CD4-positive, alpha-beta T cell (primary cell): ENCODE measurements at regions not wholly inside any gene's neighbourhood (a gene's known extent, or its start where the extent isn't known, plus 50 kb on each side); places are given as distances from the start of the nearest gene placed in this dataset.
"Not testable (repeated sequence)": the region's sequence is repeated elsewhere in the genome, so short reads cannot be mapped to it uniquely, and the experiment has no call there.

ENCODE experiments used
- ATAC-seq: fragments of 200-7000 bp; cut with Tn5 transposase; one replicate; pipeline ENCODE4 v1.10.0; 2022; ENCODE audit warnings: mild to moderate bottlenecking; ENCODE audit not compliant: poor library complexity
- CTCF ChIA-PET: fragments of 350-600 bp; sonication (Branson Sonifier 250); formaldehyde crosslinking; loops from one replicate; lab custom pipeline; 2021; ENCODE audit warnings: antibody characterized with exemption, inconsistent platforms; lab: Charles Lee
- POLR2A ChIA-PET: fragments of 350-600 bp; sonication (Branson Sonifier 250); formaldehyde crosslinking; loops from one replicate; lab custom pipeline; 2021; ENCODE audit warnings: antibody characterized with exemption, inconsistent platforms; lab: Charles Lee
- DNase-seq, 14 experiments: peaks; one replicate each; pipeline ENCODE4 v3.0.0-alpha.2; 2013 to 2020; ENCODE audit warnings: mixed read lengths in 2 of 14
- H3K27ac ChIP-seq, 2 donors: one replicate each; pipeline versions ENCODE4 v1.5.1 to v1.7.0; 2013; ENCODE audit warnings: low read length in 2 of 2, low read depth in 1 of 2, mild to moderate bottlenecking in 1 of 2
- H3K27me3 ChIP-seq, 2 experiments: 1 replicate in 1 of 2; 2 replicates in 1 of 2; pipeline versions ENCODE4 v1.6.1 to v1.7.0; 2013; ENCODE audit warnings: low read length in 2 of 2, control low read depth in 1 of 2, mild to moderate bottlenecking in 1 of 2, moderate library complexity in 1 of 2; ENCODE audit not compliant: insufficient read depth in 2 of 2, control insufficient read depth in 1 of 2
- H3K36me3 ChIP-seq: one replicate; pipeline ENCODE4 v1.6.1; 2013; ENCODE audit warnings: low read length, control low read depth; ENCODE audit not compliant: insufficient read depth
- H3K4me1 ChIP-seq: one replicate; pipeline ENCODE4 v1.6.1; 2013; ENCODE audit warnings: low read length, control low read depth; ENCODE audit not compliant: insufficient read depth
- H3K4me3 ChIP-seq: one replicate; pipeline ENCODE4 v1.5.1; 2013; ENCODE audit warnings: mild to moderate bottlenecking, low read length, moderate library complexity
- H3K9me3 ChIP-seq, 2 experiments: 1 replicate in 1 of 2; 2 replicates in 1 of 2; pipeline versions ENCODE4 v1.6.1 to v1.7.0; 2013; ENCODE audit warnings: low read length in 2 of 2, mild to moderate bottlenecking in 2 of 2, control low read depth in 1 of 2, moderate library complexity in 1 of 2; ENCODE audit not compliant: control insufficient read depth in 1 of 2, insufficient read depth in 1 of 2
- H3K27ac Mint-ChIP-seq: one replicate; pipeline ENCODE4 v1.8.0; 2020; ENCODE audit warnings: mixed read lengths
- H3K27me3 Mint-ChIP-seq: one replicate; pipeline ENCODE4 v1.8.0; 2021; ENCODE audit warnings: mixed read lengths
- H3K36me3 Mint-ChIP-seq: one replicate; pipeline ENCODE4 v1.8.0; 2021; ENCODE audit warnings: low read depth, mixed read lengths
- H3K4me1 Mint-ChIP-seq: one replicate; pipeline ENCODE4 v1.8.0; 2021; ENCODE audit warnings: low read depth, mixed read lengths
- H3K4me3 Mint-ChIP-seq: one replicate; pipeline ENCODE4 v1.8.0; 2020; ENCODE audit warnings: mild to moderate bottlenecking, mixed read lengths
- H3K9me3 Mint-ChIP-seq: one replicate; pipeline ENCODE4 v1.8.0; 2020; ENCODE audit warnings: mixed read lengths
- intact Hi-C, 2 experiments: fragments of 100-400 bp; cut with DNase I in 1 of 2; cut with micrococcal nuclease in 1 of 2; formaldehyde crosslinking; loops; one replicate each; pipeline versions ENCODE4 v1.15.1 to v1.9.0; 2023 to 2025; cut with DNase I, micrococcal nuclease

DNA sequence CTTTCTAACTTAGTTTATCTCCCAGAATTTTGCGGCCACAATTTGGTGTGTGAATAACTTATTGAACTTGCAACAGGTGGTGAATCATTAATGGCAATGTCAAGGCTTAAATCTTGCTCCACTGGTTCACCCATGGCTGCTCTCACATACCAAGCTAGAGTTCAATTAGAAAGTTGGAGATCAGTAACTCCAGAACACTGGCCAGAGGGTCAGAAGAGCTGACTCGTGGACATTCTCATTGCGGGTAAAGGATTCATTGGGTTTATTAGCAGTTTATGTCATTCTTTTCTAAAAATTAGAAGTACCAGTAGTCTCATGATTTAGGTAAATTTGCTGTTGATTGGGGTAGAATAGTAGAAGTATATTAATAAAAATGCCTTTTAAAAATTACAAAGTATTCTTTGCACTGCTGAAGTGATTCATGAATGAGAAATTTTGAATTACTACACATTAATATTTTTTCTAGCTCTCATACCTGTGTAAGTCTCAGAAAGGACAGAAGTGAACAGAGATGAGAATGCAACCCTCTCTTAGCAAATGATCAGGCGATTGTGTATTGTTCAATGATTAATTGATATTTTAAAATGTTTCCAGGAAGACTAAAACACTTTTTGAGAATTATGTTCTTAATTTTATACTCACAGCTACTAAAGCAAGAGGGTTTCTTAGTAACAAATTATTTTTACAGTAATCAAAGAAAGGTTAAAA, 142.0 kb downstream of the SYT15 start:
- H3K27me3 Mint-ChIP-seq, H3K9me3 ChIP-seq, H3K9me3 Mint-ChIP-seq, intact Hi-C loops, H3K4me3 ChIP-seq, H3K36me3 Mint-ChIP-seq, H3K27me3 ChIP-seq, H3K4me1 ChIP-seq, H3K36me3 ChIP-seq, H3K27ac ChIP-seq, DNase-seq, H3K4me1 Mint-ChIP-seq, CTCF ChIA-PET, H3K4me3 Mint-ChIP-seq, POLR2A ChIA-PET, ATAC-seq, H3K27ac Mint-ChIP-seq: not testable (repeated sequence)

DNA sequence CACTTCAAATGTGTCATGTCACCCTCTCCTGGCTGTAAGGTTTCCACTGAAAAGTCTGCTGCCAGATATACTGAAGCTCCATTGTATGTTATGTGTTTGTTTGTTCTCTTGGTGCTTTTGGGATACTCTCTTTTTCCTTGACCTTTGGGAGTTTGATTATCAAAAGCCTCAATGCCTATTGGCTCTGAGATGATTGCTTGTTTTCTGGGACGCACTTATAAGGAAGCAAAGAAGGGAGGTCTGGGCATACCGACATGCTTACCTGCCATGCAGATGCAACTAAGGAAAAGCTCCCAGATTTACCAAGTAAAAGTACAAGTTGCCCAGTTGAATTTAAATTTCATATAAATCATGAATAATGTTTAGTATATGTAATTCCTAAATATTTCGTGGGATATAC, 145.3 kb downstream of the SYT15 start:
- H3K36me3 ChIP-seq, H3K4me3 ChIP-seq, H3K4me3 Mint-ChIP-seq, DNase-seq, H3K27ac ChIP-seq, H3K36me3 Mint-ChIP-seq, ATAC-seq, POLR2A ChIA-PET, CTCF ChIA-PET, H3K27me3 ChIP-seq, H3K4me1 ChIP-seq, H3K4me1 Mint-ChIP-seq, H3K9me3 ChIP-seq, H3K9me3 Mint-ChIP-seq, H3K27ac Mint-ChIP-seq, intact Hi-C loops, H3K27me3 Mint-ChIP-seq: not testable (repeated sequence)

DNA sequence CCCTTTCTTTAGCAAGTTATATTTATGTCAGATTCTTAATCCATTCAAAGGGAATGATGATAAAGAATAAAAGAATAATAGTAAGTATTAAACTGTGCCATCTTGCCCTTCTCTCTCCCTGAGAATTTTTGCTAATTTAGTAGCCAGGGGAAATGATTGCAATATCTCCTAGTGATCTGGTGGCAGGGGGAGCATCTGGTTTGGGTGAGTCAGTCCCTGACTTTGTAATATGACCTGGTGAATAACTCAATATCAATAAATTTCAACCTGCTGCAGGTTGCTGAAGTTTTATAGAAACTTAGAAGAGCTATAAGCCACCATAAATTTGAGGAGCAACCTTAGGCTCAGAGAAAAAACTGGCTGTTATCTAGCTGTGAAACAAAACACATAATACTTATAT, 149.4 kb downstream of the SYT15 start:
- H3K4me1 Mint-ChIP-seq, intact Hi-C loops, H3K36me3 Mint-ChIP-seq, POLR2A ChIA-PET, H3K4me3 Mint-ChIP-seq, H3K4me1 ChIP-seq, H3K36me3 ChIP-seq, H3K4me3 ChIP-seq, H3K9me3 Mint-ChIP-seq, H3K27me3 Mint-ChIP-seq, H3K27ac Mint-ChIP-seq, H3K27ac ChIP-seq, CTCF ChIA-PET, H3K9me3 ChIP-seq, H3K27me3 ChIP-seq, DNase-seq, ATAC-seq: not testable (repeated sequence)

DNA sequence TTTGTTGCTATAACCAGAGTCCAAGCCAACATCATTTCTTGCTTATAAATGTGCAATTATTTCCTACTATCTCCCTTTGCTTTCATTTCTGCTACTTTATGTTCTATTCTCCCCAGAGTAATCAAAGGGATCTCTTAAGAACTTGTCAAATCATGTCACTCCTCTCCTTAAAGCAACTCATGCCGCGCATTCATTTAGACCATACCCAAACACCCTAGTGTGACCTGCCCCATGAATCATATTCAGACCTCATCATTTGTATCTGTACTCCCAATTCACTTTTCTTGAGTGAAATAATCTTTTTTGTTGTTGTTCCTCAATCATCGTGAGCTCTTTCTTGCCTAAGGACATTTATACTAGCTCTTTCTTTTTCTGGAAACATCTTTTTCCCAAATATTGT, 151.8 kb downstream of the SYT15 start:
- H3K27me3 Mint-ChIP-seq, H3K27ac ChIP-seq, POLR2A ChIA-PET, H3K4me3 Mint-ChIP-seq, intact Hi-C loops, H3K36me3 ChIP-seq, H3K9me3 ChIP-seq, H3K27me3 ChIP-seq, H3K9me3 Mint-ChIP-seq, H3K4me1 Mint-ChIP-seq, CTCF ChIA-PET, H3K36me3 Mint-ChIP-seq, H3K4me3 ChIP-seq, H3K27ac Mint-ChIP-seq, H3K4me1 ChIP-seq, ATAC-seq, DNase-seq: not testable (repeated sequence)

DNA sequence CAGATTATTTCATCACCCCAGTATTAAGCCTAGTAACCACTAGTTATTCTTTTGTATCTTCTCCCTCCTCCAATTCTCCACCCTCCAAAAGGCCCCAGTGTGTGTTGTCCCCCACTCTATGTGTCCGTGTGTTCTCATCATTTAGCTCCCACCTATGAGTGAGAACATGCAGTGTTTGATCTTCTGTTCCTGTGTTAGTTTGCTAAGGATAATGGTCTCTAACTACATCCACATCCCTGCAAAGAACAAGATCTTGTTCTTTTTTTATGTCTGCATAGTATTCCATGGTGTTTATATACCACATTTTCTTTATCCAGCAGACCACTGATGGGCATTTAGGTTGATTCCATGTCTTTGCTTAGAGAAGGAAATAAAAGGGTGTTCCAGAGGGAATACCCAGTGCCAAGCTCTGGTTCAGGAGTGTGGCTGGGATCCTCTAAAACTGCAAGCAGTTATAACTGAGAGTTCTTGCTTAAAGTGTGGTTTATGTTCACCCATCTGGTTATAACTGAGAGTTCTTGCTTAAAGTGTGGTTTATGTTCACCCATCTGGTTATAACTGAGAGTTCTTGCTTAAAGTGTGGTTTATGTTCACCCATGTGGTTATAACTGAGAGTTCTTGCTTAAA, 154.8 kb downstream of the SYT15 start:
- H3K36me3 ChIP-seq, DNase-seq, H3K4me1 ChIP-seq, H3K27ac ChIP-seq, H3K4me1 Mint-ChIP-seq, H3K4me3 ChIP-seq, H3K9me3 ChIP-seq, H3K27ac Mint-ChIP-seq, ATAC-seq, H3K27me3 Mint-ChIP-seq, H3K9me3 Mint-ChIP-seq, H3K27me3 ChIP-seq, CTCF ChIA-PET, intact Hi-C loops, H3K4me3 Mint-ChIP-seq, H3K36me3 Mint-ChIP-seq, POLR2A ChIA-PET: not testable (repeated sequence)

DNA sequence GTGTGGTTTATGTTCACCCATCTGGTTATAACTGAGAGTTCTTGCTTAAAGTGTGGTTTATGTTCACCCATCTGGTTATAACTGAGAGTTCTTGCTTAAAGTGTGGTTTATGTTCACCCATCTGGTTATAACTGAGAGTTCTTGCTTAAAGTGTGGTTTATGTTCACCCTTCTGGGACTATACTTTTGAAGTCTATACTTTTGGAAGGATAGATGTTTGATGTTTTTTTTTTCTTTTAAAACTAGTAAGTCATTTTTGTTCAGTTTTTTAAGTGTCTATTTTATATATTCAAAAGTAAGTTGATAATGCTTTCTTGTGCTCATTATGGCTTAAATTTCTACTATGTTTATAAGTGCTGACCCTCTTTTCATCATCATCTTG, 155.3 kb downstream of the SYT15 start:
- H3K27ac Mint-ChIP-seq, DNase-seq, H3K27me3 Mint-ChIP-seq, H3K27me3 ChIP-seq, H3K4me1 ChIP-seq, H3K9me3 ChIP-seq, H3K36me3 Mint-ChIP-seq, intact Hi-C loops, H3K36me3 ChIP-seq, CTCF ChIA-PET, POLR2A ChIA-PET, H3K27ac ChIP-seq, H3K9me3 Mint-ChIP-seq, H3K4me3 ChIP-seq, ATAC-seq, H3K4me3 Mint-ChIP-seq, H3K4me1 Mint-ChIP-seq: not testable (repeated sequence)

DNA sequence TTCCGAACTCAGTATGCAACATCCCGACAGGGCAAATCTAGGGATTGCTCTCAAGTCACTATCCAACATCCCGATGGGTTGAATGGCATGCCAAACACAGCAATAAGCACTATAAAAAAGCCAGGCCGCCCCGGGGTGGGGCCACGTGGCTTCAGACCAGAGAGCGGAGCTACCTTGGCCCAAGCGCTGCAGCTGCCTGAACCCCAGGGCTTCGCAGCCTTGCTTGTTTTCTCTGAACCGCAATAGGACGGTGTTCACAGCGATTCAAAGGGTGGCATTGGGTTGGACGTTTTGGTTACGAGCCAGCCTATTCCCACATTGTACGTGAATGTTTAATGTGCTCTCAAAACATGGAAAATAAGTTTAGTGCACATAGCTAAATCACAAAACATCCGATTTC, 161.0 kb downstream of the SYT15 start:
- H3K4me1 Mint-ChIP-seq, H3K9me3 Mint-ChIP-seq, H3K36me3 ChIP-seq, POLR2A ChIA-PET, H3K27me3 ChIP-seq, H3K36me3 Mint-ChIP-seq, H3K4me3 Mint-ChIP-seq, H3K27me3 Mint-ChIP-seq, DNase-seq, H3K4me3 ChIP-seq, ATAC-seq, H3K27ac ChIP-seq, H3K9me3 ChIP-seq, H3K4me1 ChIP-seq, CTCF ChIA-PET, intact Hi-C loops, H3K27ac Mint-ChIP-seq: not testable (repeated sequence)
